ENCODE measurements at regions not wholly inside any gene's neighbourhood (a gene's known extent, or its start where the extent isn't known, plus 50 kb on each side); places are given as distances from the start of the nearest gene placed in this dataset.

DNA sequence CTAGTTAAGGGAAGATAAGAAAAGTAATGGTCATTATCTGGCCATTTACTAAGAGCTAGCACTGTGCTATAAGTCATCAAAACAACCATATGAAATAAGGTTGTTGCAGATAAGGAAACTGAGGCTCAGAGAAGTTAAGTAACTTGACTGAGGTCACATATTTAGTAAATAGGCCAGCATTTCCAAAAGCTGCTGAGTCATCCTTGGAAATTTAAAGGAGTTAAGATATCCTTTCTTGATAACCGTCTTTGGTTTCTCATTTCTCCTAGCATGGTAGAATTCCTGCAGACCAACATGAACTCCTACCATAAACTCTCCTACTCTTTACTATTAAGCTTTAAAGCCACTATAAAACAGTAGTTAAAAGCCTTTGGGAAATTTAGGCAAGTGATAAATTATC lies 85.0 kb upstream of the PDZRN3 start:
- no peaks in the 10 kb centered on the region for H3K27me3 ChIP-seq (ENCODE audit: control insufficient read depth, insufficient read depth, low read length)
- DNase-seq (ENCODE audit: low read depth) = no peak

DNA sequence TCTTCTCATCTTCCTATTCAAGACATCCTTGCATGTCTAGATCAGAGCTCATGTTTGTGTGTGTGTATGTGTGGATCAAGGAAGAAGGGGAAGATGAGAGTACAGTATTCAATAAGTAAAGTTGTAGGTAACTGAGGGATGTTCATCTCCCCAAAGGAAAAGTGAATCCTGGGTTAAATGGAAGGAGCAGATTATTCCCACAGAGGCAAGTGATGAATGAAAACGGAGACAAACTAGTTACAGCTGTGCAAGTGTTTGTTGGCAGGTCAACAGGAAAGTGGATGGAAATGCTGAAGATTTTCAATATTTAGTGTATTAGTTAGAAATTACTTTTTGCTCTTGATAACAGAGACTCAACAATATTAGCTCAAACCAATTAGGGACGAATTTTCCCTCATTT lies 84.2 kb upstream of the PDZRN3 start:
- H3K4me3 ChIP-seq (ENCODE audit: low read depth, low read length) = no peak overlapping the region
- no peak for DNase-seq (ENCODE audit: low read depth)
- no peaks in the 10 kb centered on the region for H3K27me3 ChIP-seq (ENCODE audit: control insufficient read depth, insufficient read depth, low read length)
- TF ChIP-seq, protein P1, sequence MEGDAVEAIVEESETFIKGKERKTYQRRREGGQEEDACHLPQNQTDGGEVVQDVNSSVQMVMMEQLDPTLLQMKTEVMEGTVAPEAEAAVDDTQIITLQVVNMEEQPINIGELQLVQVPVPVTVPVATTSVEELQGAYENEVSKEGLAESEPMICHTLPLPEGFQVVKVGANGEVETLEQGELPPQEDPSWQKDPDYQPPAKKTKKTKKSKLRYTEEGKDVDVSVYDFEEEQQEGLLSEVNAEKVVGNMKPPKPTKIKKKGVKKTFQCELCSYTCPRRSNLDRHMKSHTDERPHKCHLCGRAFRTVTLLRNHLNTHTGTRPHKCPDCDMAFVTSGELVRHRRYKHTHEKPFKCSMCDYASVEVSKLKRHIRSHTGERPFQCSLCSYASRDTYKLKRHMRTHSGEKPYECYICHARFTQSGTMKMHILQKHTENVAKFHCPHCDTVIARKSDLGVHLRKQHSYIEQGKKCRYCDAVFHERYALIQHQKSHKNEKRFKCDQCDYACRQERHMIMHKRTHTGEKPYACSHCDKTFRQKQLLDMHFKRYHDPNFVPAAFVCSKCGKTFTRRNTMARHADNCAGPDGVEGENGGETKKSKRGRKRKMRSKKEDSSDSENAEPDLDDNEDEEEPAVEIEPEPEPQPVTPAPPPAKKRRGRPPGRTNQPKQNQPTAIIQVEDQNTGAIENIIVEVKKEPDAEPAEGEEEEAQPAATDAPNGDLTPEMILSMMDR (IDR thresholded peaks at IDR 0.05; ENCODE audit: insufficient read depth, low read length, poor library complexity, severe bottlenecking) = no peak
- H3K36me3 ChIP-seq (ENCODE audit: control insufficient read depth, insufficient read depth, low read length) = no peaks in the 10 kb centered on the region

More for the DNA sequence above, 85.0 kb upstream of the PDZRN3 start:
- TF ChIP-seq, protein P1 (IDR thresholded peaks at IDR 0.05; ENCODE audit: insufficient read depth, low read length, poor library complexity, severe bottlenecking) = no peak
- no peak overlapping the region for H3K4me3 ChIP-seq (ENCODE audit: low read depth, low read length)
- no peaks in the 10 kb centered on the region for H3K36me3 ChIP-seq (ENCODE audit: control insufficient read depth, insufficient read depth, low read length)

DNA sequence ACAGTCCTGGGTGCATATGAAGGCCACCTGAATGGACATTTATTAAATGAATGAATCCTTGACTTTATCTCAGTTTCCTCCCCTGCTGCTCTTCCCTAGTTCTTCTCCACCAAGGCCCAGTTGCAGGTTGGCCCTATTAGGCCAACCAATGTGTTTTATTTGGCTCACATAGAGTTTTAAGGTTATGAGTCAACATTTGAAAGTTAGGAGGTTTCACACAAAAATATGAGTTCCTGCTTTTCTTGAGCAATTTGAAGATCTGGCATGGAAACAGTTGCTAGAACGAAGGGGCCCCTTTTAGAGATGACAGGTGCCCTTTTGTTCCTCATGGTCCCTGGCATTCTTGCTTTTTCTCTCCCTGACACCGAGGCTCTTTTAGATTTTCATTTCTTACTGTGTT lies 83.0 kb upstream of the PDZRN3 start:
- Histone ChIP-seq H3K36me3 (ENCODE audit: control insufficient read depth, insufficient read depth, low read length) (no peaks in the 10 kb centered on the region), H3K27me3 (ENCODE audit: control insufficient read depth, insufficient read depth, low read length) (no peaks in the 10 kb centered on the region), H3K4me3 (ENCODE audit: low read depth, low read length) (no peak overlapping the region)
- TF ChIP-seq, protein P1 (IDR thresholded peaks at IDR 0.05; ENCODE audit: insufficient read depth, low read length, poor library complexity, severe bottlenecking) = no peak
- no peak for DNase-seq (ENCODE audit: low read depth)

DNA sequence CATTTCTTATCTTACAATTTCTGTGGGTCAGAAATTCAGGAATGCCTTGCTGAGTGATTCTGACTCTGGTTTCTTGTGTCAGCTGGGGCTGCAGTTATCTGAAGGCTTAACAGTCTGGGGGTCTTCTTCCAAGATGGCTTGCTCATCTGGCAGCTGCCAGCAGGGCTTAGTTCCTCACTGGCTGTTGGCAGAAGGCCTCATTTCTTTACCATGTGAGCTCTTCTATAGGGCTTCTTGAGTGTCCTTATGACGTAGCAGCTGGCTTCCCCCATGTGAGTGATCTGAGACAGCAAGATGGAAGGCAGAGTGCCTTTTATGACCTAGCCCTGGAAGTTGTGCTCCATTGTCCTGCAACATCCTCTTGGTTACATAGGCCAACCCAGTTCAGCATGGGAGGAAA lies 82.0 kb upstream of the PDZRN3 start:
- no peaks in the 10 kb centered on the region for H3K27me3 ChIP-seq (ENCODE audit: control insufficient read depth, insufficient read depth, low read length)
- no peaks in the 10 kb centered on the region for H3K36me3 ChIP-seq (ENCODE audit: control insufficient read depth, insufficient read depth, low read length)
- TF ChIP-seq, protein P1 (IDR thresholded peaks at IDR 0.05; ENCODE audit: insufficient read depth, low read length, poor library complexity, severe bottlenecking) = no peak
- H3K4me3 ChIP-seq (ENCODE audit: low read depth, low read length) = no peak overlapping the region
- DNase-seq (ENCODE audit: low read depth) = no peak

DNA sequence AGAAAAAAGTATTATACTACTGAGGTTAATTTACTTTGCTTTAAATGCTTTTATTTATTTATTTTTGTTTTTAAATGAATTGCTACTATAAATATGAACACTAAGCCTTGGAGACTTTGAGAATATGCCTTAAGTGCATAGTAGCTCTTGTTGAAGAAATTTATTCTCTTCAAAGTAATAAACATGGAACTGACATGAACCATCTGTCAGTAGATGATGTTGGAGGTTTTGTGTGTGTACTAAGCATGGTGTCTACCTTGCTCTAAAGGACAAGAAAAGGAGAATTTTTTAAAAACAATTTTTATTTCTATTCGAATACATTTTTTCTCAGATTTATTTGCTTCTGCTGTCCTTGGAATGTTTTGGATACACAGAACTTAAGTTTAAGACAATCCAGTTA lies 81.1 kb upstream of the PDZRN3 start:
- no peak overlapping the region for H3K4me3 ChIP-seq (ENCODE audit: low read depth, low read length)
- H3K36me3 ChIP-seq (ENCODE audit: control insufficient read depth, insufficient read depth, low read length) = no peaks in the 10 kb centered on the region
- TF ChIP-seq, protein P1 (IDR thresholded peaks at IDR 0.05; ENCODE audit: insufficient read depth, low read length, poor library complexity, severe bottlenecking) = no peak
- DNase-seq (ENCODE audit: low read depth) = no peak
- no peaks in the 10 kb centered on the region for H3K27me3 ChIP-seq (ENCODE audit: control insufficient read depth, insufficient read depth, low read length)

DNA sequence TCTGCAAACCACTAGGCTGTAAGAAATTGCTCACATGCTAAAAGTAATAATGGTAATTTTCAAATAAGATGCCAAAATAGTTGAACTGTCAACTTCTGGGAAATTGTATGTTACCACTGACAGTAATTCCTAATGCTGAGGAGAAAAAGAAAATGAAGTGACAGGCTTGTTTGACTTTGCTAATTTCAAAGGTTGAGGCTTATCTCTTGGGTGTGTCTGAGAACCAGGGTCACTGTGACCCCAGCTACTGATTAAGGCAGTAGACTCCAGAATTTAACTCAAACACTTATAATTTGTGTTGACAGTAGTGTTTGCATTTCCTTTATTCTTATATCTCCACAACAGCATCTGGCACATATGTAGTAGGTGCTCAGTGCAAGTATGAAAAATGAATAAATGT lies 74.6 kb upstream of the PDZRN3 start:
- no peak for DNase-seq (ENCODE audit: low read depth)
- H3K4me3 ChIP-seq (ENCODE audit: low read depth, low read length) = no peak overlapping the region
- TF ChIP-seq, protein P1 (IDR thresholded peaks at IDR 0.05; ENCODE audit: insufficient read depth, low read length, poor library complexity, severe bottlenecking) = no peak
- no peaks in the 10 kb centered on the region for H3K36me3 ChIP-seq (ENCODE audit: control insufficient read depth, insufficient read depth, low read length)
- no peaks in the 10 kb centered on the region for H3K27me3 ChIP-seq (ENCODE audit: control insufficient read depth, insufficient read depth, low read length)

Data from kidney epithelial cell (primary cell).